HEK293 (cell line): ENCODE measurements at regions not wholly inside any gene's neighbourhood (a gene's known extent, or its start where the extent isn't known, plus 50 kb on each side); places are given as distances from the start of the nearest gene placed in this dataset.

ENCODE experiments used
- IKZF3 ChIP-seq: fragments of 450-650 bp; IDR thresholded peaks from 2 replicates; pipeline ENCODE4 v1.5.0; 2018; ENCODE audit warnings: missing biosample characterization, mild to moderate bottlenecking, missing genetic modification characterization, moderate library complexity
- KLF7 ChIP-seq: fragments of 450-650 bp; formaldehyde crosslinking; IDR thresholded peaks from 2 replicates; pipeline ENCODE4 v1.5.1; 2016; ENCODE audit warnings: missing biosample characterization, missing genetic modification characterization, borderline replicate concordance
- KLF9 ChIP-seq: fragments of 450-650 bp; formaldehyde crosslinking; IDR thresholded peaks from 2 replicates; pipeline ENCODE4 v1.5.1; 2016; ENCODE audit warnings: missing biosample characterization, missing genetic modification characterization, low read depth
- SETDB1 ChIP-seq: IDR thresholded peaks from one replicate; pipeline ENCODE4 v1.6.1; 2017; ENCODE audit warnings: mild to moderate bottlenecking, low read length, moderate library complexity, mixed read lengths; ENCODE audit not compliant: insufficient read length
- SP7 ChIP-seq: fragments of 450-650 bp; formaldehyde crosslinking; IDR thresholded peaks from 2 replicates; pipeline ENCODE4 v1.5.1; 2016; ENCODE audit warnings: missing biosample characterization, missing genetic modification characterization
- TCF7L2 ChIP-seq: IDR thresholded peaks from 2 replicates; pipeline ENCODE4 v1.6.1; 2011; ENCODE audit warnings: low read depth, mild to moderate bottlenecking, inconsistent platforms, low read length, moderate library complexity, borderline replicate concordance
- ZBTB21 ChIP-seq: fragments of 450-650 bp; formaldehyde crosslinking; IDR thresholded peaks from 2 replicates; pipeline ENCODE4 v1.5.1; 2017; ENCODE audit warnings: missing biosample characterization, missing genetic modification characterization
- ZBTB7A ChIP-seq: fragments of 450-650 bp; formaldehyde crosslinking; IDR thresholded peaks from 2 replicates; pipeline ENCODE4 v1.5.1; 2016; ENCODE audit warnings: low read depth, missing biosample characterization, missing genetic modification characterization
- ZFP37 ChIP-seq: fragments of 450-650 bp; formaldehyde crosslinking; IDR thresholded peaks from 2 replicates; pipeline ENCODE4 v1.5.1; 2016; ENCODE audit warnings: missing biosample characterization, missing genetic modification characterization
- ZFP41 ChIP-seq: fragments of 450-650 bp; formaldehyde crosslinking; IDR thresholded peaks from 2 replicates; pipeline ENCODE4 v1.5.1; 2016; ENCODE audit warnings: missing biosample characterization, missing genetic modification characterization, borderline replicate concordance
- ZFP69B ChIP-seq: fragments of 450-650 bp; formaldehyde crosslinking; IDR thresholded peaks from 2 replicates; pipeline ENCODE4 v1.5.1; 2016; ENCODE audit warnings: missing biosample characterization, missing genetic modification characterization
- ZNF157 ChIP-seq: fragments of 450-650 bp; formaldehyde crosslinking; IDR thresholded peaks from 2 replicates; pipeline ENCODE4 v1.5.1; 2016; ENCODE audit warnings: missing biosample characterization, missing genetic modification characterization
- ZNF2 ChIP-seq: fragments of 450-650 bp; formaldehyde crosslinking; IDR thresholded peaks from 2 replicates; pipeline ENCODE4 v1.5.1; 2016; ENCODE audit warnings: missing biosample characterization, missing genetic modification characterization
- ZNF266 ChIP-seq: fragments of 450-650 bp; formaldehyde crosslinking; IDR thresholded peaks from 2 replicates; pipeline ENCODE4 v1.5.1; 2016; ENCODE audit warnings: missing biosample characterization, missing genetic modification characterization, low read depth
- ZNF473 ChIP-seq: fragments of 450-650 bp; formaldehyde crosslinking; IDR thresholded peaks from 2 replicates; pipeline ENCODE4 v1.5.1; 2017; ENCODE audit warnings: missing biosample characterization, missing genetic modification characterization
- ZNF501 ChIP-seq: fragments of 450-650 bp; formaldehyde crosslinking; IDR thresholded peaks from 2 replicates; pipeline ENCODE4 v1.5.1; 2016; ENCODE audit warnings: missing biosample characterization, missing genetic modification characterization
- ZNF521 ChIP-seq: fragments of 450-650 bp; formaldehyde crosslinking; IDR thresholded peaks from 2 replicates; pipeline ENCODE4 v1.5.1; 2017; ENCODE audit warnings: missing biosample characterization, mild to moderate bottlenecking, missing genetic modification characterization
- ZNF560 ChIP-seq: fragments of 450-650 bp; formaldehyde crosslinking; IDR thresholded peaks from 2 replicates; pipeline ENCODE4 v1.5.1; 2017; ENCODE audit warnings: missing biosample characterization, missing genetic modification characterization, borderline replicate concordance
- ZNF596 ChIP-seq: fragments of 450-650 bp; IDR thresholded peaks from 2 replicates; pipeline ENCODE4 v1.5.0; 2018; ENCODE audit warnings: missing biosample characterization, mild to moderate bottlenecking, missing genetic modification characterization, moderate library complexity
- ZNF629 ChIP-seq: fragments of 450-650 bp; formaldehyde crosslinking; IDR thresholded peaks from 2 replicates; pipeline ENCODE4 v1.5.1; 2017; ENCODE audit warnings: missing biosample characterization, missing genetic modification characterization
- ZNF664 ChIP-seq: fragments of 450-650 bp; formaldehyde crosslinking; IDR thresholded peaks from 2 replicates; pipeline ENCODE4 v1.5.1; 2016; ENCODE audit warnings: missing biosample characterization, missing genetic modification characterization
- ZNF670 ChIP-seq: fragments of 450-650 bp; formaldehyde crosslinking; IDR thresholded peaks from 2 replicates; pipeline ENCODE4 v1.5.1; 2016; ENCODE audit warnings: missing biosample characterization, missing genetic modification characterization, low read depth
- ZNF785 ChIP-seq: fragments of 450-650 bp; formaldehyde crosslinking; IDR thresholded peaks from 2 replicates; pipeline ENCODE4 v1.5.1; 2016; ENCODE audit warnings: missing biosample characterization, missing genetic modification characterization
- ZXDB ChIP-seq: fragments of 450-650 bp; formaldehyde crosslinking; IDR thresholded peaks from 2 replicates; pipeline ENCODE4 v1.5.1; 2016; ENCODE audit warnings: missing biosample characterization, missing genetic modification characterization
- TF ChIP-seq, protein P1 (sequence below): fragments of 450-650 bp; formaldehyde crosslinking; IDR thresholded peaks from 2 replicates; pipeline ENCODE4 v1.5.1; 2017; ENCODE audit warnings: missing biosample characterization, missing genetic modification characterization
- TF ChIP-seq, protein P2 (sequence below): fragments of 450-650 bp; formaldehyde crosslinking; IDR thresholded peaks from 2 replicates; pipeline ENCODE4 v1.5.1; 2016; ENCODE audit warnings: missing biosample characterization, missing genetic modification characterization
- TF ChIP-seq, protein P3 (sequence below): fragments of 450-650 bp; formaldehyde crosslinking; conservative IDR thresholded peaks from 2 replicates; pipeline ENCODE4 v1.5.1; 2016; ENCODE audit warnings: low read depth, missing biosample characterization, missing genetic modification characterization
- TF ChIP-seq, protein P4 (sequence below): fragments of 450-650 bp; formaldehyde crosslinking; IDR thresholded peaks from 2 replicates; pipeline ENCODE4 v1.5.1; 2016; ENCODE audit warnings: missing biosample characterization, missing genetic modification characterization, borderline replicate concordance

DNA sequence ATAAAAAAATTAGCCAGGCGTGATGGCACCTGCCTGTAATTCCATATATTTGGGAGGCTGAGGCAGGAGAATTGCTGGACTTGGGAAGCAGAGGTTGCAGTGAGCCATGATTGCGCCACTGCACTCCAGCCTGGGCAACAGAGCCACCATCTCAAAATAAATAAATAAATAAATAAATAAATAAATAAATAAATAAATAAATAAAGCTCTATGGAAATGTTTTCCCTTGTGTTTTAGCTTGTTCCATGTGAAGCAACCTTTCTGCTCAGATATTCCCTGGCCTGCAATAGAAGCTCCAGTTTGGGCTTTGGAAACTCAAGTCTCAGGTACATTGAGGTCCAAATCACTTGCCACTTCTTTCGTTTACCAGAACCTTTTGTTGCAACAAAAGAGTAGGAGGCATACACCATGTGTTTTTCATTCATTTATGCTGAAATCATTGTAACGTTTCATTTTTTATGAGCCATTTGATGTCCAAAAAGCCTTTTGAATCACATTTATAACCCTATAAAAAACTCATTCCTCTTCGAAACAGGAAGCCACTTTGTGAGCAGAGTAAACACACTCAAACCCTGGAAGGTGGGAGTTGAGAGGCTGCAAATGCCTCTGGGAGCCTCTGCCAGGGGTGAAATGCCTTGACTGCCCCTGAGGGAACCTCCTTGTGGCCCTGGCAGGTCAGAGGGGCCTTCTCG lies 376.6 kb upstream of the TBX3 start (continued):
- TF ChIP-seq, protein P1, sequence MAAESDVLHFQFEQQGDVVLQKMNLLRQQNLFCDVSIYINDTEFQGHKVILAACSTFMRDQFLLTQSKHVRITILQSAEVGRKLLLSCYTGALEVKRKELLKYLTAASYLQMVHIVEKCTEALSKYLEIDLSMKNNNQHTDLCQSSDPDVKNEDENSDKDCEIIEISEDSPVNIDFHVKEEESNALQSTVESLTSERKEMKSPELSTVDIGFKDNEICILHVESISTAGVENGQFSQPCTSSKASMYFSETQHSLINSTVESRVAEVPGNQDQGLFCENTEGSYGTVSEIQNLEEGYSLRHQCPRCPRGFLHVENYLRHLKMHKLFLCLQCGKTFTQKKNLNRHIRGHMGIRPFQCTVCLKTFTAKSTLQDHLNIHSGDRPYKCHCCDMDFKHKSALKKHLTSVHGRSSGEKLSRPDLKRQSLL, result no peak
- TF ChIP-seq, protein P2, sequence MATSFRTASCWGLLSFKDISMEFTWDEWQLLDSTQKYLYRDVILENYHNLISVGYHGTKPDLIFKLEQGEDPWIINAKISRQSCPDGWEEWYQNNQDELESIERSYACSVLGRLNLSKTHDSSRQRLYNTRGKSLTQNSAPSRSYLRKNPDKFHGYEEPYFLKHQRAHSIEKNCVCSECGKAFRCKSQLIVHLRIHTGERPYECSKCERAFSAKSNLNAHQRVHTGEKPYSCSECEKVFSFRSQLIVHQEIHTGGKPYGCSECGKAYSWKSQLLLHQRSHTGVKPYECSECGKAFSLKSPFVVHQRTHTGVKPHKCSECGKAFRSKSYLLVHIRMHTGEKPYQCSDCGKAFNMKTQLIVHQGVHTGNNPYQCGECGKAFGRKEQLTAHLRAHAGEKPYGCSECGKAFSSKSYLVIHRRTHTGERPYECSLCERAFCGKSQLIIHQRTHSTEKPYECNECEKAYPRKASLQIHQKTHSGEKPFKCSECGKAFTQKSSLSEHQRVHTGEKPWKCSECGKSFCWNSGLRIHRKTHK (tag by site-specific recombination), result no peak
- TF ChIP-seq KLF9 (tag by site-specific recombination) (no peak), ZNF266 (tag by site-specific recombination) (peak; percentile 60), ZNF2 (tag by site-specific recombination) (no peak), ZNF596 (no peak), ZNF560 (peak; percentile 84; the same call in 1 of the 2 replicates), ZNF473 (tag by site-specific recombination) (no peak), IKZF3 (tag by site-specific recombination) (peak; percentile 33; the same call in 1 of the 2 replicates), ZNF785 (no peak), ZNF521 (tag by site-specific recombination) (no peak), SETDB1 (no peak), ZFP69B (tag by site-specific recombination) (no peak), ZNF629 (peak; percentile 67; the same call in 1 of the 2 replicates), ZFP37 (peak; percentile 57; the same call in 1 of the 2 replicates), ZXDB (tag by site-specific recombination) (peak; percentile 80), ZBTB7A (tag by site-specific recombination) (no peak), ZNF664 (tag by site-specific recombination) (peak; percentile 60), ZFP41 (tag by site-specific recombination) (no peak), SP7 (tag by site-specific recombination) (no peak), ZNF670 (tag by site-specific recombination) (no peak), ZNF157 (tag by site-specific recombination) (no peak), TCF7L2 (no peak), ZNF501 (tag by site-specific recombination) (peak; percentile 55; the same call in 1 of the 2 replicates), ZBTB21 (tag by site-specific recombination) (peak; percentile 50; the same call in 1 of the 2 replicates), KLF7 (peak; percentile 18; the same call in 1 of the 2 replicates)
- TF ChIP-seq, protein P3, sequence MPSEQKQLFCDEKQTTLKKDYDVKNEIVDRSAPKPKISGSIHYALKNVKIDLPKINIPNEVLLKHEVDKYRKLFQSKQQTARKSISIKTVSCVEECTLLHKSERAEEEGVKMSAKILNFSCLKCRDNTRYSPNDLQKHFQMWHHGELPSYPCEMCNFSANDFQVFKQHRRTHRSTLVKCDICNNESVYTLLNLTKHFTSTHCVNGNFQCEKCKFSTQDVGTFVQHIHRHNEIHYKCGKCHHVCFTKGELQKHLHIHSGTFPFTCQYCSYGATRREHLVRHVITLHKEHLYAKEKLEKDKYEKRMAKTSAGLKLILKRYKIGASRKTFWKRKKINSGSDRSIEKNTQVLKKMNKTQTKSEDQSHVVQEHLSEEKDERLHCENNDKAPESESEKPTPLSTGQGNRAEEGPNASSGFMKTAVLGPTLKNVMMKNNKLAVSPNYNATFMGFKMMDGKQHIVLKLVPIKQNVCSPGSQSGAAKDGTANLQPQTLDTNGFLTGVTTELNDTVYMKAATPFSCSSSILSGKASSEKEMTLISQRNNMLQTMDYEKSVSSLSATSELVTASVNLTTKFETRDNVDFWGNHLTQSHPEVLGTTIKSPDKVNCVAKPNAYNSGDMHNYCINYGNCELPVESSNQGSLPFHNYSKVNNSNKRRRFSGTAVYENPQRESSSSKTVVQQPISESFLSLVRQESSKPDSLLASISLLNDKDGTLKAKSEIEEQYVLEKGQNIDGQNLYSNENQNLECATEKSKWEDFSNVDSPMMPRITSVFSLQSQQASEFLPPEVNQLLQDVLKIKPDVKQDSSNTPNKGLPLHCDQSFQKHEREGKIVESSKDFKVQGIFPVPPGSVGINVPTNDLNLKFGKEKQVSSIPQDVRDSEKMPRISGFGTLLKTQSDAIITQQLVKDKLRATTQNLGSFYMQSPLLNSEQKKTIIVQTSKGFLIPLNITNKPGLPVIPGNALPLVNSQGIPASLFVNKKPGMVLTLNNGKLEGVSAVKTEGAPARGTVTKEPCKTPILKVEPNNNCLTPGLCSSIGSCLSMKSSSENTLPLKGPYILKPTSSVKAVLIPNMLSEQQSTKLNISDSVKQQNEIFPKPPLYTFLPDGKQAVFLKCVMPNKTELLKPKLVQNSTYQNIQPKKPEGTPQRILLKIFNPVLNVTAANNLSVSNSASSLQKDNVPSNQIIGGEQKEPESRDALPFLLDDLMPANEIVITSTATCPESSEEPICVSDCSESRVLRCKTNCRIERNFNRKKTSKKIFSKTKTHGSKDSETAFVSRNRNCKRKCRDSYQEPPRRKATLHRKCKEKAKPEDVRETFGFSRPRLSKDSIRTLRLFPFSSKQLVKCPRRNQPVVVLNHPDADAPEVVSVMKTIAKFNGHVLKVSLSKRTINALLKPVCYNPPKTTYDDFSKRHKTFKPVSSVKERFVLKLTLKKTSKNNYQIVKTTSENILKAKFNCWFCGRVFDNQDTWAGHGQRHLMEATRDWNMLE (tag by site-specific recombination), result peak; percentile 92
- TF ChIP-seq, protein P4, sequence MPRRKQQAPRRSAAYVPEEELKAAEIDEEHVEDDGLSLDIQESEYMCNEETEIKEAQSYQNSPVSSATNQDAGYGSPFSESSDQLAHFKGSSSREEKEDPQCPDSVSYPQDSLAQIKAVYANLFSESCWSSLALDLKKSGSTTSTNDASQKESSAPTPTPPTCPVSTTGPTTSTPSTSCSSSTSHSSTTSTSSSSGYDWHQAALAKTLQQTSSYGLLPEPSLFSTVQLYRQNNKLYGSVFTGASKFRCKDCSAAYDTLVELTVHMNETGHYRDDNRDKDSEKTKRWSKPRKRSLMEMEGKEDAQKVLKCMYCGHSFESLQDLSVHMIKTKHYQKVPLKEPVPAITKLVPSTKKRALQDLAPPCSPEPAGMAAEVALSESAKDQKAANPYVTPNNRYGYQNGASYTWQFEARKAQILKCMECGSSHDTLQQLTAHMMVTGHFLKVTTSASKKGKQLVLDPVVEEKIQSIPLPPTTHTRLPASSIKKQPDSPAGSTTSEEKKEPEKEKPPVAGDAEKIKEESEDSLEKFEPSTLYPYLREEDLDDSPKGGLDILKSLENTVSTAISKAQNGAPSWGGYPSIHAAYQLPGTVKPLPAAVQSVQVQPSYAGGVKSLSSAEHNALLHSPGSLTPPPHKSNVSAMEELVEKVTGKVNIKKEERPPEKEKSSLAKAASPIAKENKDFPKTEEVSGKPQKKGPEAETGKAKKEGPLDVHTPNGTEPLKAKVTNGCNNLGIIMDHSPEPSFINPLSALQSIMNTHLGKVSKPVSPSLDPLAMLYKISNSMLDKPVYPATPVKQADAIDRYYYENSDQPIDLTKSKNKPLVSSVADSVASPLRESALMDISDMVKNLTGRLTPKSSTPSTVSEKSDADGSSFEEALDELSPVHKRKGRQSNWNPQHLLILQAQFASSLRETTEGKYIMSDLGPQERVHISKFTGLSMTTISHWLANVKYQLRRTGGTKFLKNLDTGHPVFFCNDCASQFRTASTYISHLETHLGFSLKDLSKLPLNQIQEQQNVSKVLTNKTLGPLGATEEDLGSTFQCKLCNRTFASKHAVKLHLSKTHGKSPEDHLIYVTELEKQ, result peak; percentile 28; the same call in 1 of the 2 replicates
